ENCODE measurements at regions not wholly inside any gene's neighbourhood (a gene's known extent, or its start where the extent isn't known, plus 50 kb on each side); places are given as distances from the start of the nearest gene placed in this dataset.
"Not testable (repeated sequence)": the region's sequence is repeated elsewhere in the genome, so short reads cannot be mapped to it uniquely, and the experiment has no call there.

DNA sequence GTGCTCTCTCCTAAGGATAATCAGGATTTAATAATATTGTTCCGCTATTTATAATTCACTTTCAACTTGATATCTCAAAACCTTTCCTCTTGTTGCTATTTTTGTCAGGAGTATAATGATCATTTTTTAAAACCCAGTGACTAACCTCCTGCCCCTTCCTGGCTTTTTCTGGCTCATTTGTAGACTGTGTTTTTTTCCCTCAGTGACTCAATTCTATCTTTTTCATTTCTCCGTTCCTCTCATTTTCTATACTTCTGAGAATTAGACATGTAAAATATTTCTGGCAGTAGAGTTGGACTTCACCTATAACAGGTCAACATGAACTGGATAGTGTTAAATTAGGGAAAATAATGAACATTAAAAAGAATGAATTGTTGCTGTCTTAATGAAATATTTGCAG is 490.7 kb downstream of the EDEM1 start:
- DNase-seq (ENCODE audit: low read depth in 1 of 2, low spot score in 1 of 2), result no peak

DNA sequence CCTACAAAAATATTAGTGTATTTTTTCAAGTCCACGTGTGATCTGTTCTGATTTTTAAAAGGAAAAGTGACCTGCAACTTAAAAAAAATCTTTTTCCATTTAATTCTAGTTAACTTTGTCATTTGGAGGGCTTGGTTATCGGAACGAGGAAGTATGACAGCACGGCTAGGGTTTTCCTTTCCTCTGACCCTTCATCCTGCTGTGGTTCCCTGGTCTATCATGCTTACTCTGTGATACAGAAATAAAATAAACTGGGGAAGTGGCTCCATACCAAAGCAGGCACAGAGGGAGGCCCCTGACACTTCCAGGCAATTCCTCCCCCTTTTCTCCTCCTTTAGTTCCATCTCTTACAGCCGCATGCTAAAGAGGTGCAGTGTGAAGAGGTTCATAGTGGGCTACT is 491.3 kb downstream of the EDEM1 start:
- DNase-seq (ENCODE audit: low read depth in 1 of 2, low spot score in 1 of 2), result no peak

DNA sequence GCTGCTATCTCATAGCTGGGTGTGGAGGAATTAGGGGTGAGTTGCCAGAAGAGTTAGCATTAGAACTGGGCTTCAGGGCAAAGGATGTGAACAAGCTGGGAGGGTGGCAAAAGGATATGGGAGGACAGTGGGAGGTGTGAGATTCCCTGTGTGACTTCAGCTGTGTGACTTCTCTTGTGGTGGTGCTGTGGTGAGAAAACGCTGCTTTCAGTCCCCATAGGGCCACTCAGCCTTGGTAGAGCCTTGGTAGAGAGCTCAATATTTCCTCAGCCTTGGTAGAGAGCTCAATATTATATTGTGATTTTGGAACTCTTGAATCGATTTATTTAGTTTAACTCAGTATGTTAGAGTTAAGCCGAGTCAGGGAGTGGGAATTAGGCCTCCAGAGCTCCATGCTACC is 499.7 kb downstream of the EDEM1 start:
- no peak for DNase-seq (ENCODE audit: low read depth in 1 of 2, low spot score in 1 of 2)

DNA sequence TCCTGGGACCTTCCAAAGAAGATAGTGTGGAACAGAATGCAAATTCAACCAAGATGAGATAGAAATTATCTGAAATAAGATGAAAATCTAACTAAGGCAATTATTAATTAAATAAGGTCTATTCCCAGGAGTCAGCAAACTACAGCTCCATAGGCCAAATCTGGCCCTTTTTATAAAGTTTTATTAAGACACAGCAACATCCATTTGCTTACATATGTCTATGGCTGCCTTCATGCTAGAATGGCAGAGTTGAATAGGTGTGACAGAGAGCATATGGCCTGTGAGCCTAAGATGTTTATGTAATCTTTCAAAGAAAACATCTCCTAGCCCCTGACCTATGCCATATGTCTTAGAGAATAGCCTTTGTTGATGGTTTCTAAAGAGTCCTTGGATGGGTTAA is 503.0 kb downstream of the EDEM1 start:
- no peak for DNase-seq (ENCODE audit: low read depth in 1 of 2, low spot score in 1 of 2)

DNA sequence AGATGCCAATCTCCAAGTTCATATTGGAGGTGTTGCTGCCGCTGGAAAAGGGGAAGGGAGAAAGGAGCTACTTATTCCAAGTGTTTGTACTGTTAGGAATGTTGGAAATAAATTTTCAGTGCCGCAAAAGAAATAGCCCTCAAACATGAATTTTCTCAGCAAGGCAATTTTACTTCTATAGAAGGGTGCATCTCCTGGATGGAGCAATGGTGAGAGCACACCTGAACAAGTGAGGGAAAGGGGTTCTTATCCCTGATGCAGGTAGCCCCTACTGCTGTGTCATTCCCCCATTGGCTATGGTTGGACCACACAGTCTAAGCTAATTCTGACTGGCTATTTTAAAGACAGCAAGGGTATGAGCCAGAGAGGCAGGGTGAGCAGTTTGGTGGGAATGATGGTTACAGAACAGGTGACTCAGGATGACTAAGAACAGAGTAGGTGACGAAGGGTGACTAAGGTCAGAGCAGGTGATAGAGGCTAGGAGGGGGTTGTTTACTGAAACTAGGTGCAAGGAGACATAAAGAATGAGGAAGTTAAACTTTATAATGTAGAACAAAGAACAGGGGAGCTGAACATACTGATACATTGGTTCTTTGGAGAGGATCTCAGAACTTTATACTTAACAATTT is 503.5 kb downstream of the EDEM1 start:
- DNase-seq (ENCODE audit: low read depth in 1 of 2, low spot score in 1 of 2), result no peak

DNA sequence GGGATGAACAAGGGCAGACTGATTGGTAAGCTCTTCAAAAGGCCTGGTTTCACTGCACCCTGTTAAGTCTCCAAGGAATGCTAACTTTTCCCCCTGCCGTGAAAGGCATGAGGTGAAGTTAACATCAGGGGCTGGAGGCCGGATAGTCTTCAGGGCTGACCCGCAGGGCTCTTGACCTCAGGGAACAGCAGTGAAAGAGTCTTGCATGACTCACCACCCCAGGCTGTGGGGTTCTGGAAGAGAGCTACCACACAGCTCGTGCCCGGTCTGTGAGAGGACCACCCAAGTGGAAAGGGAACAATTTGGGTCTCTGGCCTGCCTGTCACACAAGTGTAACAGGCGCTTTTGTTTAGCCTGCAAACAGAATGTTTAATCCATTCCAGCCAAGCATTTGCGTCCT is 504.9 kb downstream of the EDEM1 start:
- no peak for DNase-seq (ENCODE audit: low read depth in 1 of 2, low spot score in 1 of 2)

DNA sequence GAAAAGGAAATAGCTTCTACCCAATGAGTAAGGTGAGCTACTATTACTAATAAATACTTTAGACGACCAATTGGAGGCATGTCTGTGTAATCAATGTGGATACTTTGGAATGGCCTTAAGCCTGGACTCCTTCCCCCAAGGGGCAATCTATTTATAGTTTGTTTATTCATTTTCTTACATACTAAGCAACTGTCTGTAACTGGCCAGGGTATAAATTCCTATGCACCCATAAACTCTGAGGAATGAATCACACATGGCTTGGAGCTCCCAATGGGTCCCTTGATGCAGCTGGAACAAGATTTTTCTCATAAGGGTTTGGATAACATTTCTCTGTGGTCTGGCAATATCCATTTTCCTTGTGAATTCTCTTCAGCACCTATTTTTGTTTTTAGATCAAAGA is 506.8 kb downstream of the EDEM1 start:
- no peak for DNase-seq (ENCODE audit: low read depth in 1 of 2, low spot score in 1 of 2)

DNA sequence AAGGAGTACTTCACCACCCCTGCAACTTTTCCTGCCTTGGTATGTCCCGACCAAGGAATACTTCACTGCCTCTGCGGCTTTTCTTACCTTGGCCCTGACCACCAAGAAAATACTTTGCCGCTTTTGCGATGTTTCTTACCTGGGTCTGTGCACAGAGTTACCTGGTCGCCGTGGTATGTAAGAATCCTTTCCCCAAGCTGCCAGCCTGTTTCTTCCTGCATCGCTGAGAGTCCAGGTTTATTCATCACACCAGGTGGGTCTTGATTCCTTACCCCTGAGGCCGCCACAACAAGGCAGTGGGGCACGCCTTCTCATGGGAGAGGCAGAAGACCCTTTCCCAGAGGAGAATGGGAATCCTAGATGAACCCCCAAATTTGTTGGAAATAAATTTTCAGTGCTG is 511.3 kb downstream of the EDEM1 start:
- DNase-seq (ENCODE audit: low read depth in 1 of 2, low spot score in 1 of 2), result no peak

DNA sequence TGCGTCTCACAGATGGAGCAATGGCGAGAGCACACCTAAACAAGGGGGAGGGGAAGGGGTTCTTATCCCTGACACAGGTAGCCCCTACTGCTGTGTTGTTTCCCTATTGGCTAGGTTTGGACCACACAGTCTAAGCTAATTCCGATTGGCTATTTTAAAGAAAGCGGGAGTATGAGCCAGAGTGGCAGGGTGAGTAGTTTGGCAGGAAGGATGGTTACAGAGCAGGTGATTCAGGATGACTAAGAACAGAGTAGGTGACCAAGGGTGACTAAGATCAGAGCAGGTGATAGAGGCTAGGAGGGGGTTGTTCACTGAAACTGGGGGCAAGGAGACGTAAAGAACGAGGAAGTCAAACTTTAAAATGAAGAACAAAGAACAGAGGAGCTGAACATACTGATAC is 511.8 kb downstream of the EDEM1 start:
- DNase-seq (ENCODE audit: low read depth in 1 of 2, low spot score in 1 of 2), result no peak

DNA sequence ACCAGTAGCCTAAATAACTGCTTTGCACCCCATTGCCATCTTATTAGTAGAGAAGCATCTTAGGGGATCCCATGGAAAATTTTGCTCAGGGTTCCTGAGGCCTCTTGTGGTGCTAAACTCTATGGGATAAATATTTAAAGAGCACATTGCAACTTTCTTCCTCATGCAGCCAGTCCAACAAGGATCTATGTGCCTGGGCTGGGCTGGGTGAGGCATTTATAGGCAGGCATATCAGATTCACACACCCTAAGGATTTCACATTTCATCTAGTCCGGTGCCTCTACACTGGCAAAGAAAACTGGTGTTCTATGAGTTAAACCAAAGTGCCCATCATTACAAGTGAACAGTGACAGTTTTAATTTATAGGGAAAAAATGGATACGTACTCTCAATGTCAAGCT is 512.3 kb downstream of the EDEM1 start:
- no peak for DNase-seq (ENCODE audit: low read depth in 1 of 2, low spot score in 1 of 2)

DNA sequence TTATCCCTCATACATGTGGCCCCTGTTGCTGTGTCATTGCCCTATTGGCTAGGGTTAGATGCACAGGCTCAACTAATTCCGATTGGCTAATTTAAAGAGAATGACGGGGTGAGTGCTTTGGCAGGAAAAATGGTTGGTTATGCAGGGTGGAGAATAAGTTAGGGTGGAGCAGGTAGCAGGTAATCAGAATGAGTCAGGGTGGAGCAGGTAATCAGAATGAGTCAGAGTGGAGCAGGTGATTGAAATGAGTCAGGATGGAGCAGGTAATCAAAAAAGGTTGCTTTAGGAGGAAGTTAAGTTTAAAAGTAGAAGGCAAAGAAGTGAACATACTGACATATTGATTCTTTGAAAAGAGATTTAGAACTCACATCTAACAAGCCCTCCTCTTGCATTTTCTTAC is 513.5 kb downstream of the EDEM1 start:
- not testable (repeated sequence) for DNase-seq (ENCODE audit: low read depth in 1 of 2, low spot score in 1 of 2)

DNA sequence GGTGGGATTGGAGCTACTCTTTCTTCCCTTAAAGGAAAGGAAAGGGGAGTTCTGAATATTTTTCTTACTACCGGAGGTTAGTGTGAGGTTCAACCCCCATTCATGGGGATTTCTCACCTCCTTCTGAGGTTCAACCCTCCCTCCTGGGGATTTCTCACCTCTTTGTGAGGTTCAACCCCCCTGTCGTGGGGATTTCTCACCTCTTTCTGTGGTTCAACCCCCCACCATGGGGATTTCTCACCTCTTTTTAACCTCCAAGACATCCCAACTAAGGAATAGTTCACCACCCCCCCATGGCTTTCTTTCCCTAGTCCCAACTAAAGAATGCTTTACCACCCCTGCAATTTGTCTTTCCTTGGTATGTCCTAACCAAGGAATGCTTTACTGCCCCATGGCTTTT is 520.3 kb downstream of the EDEM1 start:
- DNase-seq (ENCODE audit: low read depth in 1 of 2, low spot score in 1 of 2), result no peak

DNA sequence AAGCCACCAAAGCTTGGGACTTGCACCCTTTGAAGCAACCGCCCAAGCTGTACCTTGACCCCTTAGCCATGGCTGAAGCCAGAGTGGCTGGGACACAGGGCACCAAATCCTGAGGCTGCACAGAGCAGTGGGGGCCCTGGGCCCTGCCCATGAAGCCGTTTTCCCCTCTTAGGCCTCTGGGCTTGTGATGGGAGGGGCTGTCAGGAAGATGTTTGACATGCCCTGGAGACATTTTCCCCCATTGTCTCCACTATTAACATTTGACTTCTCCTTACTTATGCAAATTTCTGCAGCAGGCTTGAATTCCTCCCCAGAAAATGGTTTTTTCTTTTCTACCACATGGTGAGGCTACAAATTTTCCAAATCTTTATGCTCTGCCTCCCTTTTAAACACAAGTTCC is 522.2 kb downstream of the EDEM1 start:
- DNase-seq (ENCODE audit: low read depth in 1 of 2, low spot score in 1 of 2), result no peak

DNA sequence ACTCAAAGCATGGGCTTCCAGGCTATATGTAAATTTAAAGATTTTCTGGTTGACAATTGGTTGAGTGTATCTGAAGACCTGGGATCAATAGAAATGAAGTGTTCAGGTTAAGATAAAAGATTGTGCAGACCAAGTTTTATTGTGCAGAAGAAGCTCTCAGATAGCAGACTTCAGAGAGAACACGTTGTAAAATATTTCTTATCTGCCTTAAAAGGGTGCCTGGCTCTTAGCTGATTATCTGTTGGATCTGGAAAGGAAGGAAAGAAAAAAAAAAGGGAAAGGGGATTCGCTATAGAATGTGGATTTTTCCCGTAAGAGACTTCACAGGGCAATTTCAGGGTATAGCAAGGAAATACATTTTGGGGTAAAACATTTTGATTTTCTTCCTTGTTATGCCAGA is 523.2 kb downstream of the EDEM1 start:
- DNase-seq (ENCODE audit: low read depth in 1 of 2, low spot score in 1 of 2), result no peak

DNA sequence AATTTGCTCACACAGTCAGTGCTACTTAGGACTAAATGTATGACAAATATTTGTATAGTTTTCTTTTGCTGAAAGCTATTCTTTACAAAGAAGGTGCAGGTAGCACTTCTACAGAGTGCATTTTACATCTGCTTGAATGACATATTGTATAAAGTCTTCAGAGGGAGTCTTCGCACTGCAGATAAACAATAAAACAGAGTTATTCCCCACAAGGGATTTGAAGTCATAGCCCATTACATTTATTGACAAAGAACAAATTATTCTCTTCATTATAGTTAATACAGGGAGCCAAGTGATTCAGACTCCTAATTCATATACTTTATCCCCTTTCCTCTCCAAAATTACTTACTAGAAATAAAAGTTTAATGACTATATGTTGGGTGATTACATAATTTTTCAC is 529.7 kb downstream of the EDEM1 start:
- DNase-seq (ENCODE audit: low read depth in 1 of 2, low spot score in 1 of 2), result no peak

DNA sequence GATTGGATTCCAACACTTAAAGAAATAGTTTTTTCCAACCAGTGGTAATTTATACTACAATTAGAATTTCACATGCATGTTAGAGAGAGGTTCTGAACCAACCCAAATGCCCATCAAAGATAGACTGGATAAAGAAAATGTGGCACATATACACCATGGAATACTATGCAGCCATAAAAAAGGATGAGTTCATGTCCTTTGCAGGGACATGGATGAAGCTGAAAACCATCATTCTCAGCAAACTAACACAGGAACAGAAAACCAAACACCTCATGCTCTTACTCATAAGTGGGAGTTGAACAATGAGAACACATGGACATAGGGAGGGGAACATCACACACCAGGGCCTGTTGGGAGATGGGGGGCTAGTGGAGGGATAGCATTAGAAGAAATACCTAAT is 532.2 kb downstream of the EDEM1 start:
- DNase-seq (ENCODE audit: low read depth in 1 of 2, low spot score in 1 of 2), result not testable (repeated sequence)

DNA sequence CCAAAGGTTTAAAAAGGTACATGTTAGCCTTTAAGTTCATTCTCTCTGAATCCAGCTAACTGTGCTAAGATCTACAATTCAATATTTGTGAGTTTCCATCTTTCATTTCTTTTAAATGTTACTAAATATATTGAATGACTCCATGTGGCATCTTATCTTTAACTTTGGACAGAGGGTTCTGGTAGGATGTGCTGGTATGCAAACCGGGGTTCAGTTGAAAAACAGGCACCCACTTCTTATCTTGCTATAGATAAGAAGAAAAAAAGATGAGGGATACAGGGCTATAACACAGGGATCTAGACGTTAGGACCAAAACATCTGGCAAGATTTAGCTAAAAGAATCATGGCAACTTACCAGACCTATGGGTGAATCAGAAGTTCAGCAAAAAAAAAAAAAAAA is 538.3 kb downstream of the EDEM1 start:
- no peak for DNase-seq (ENCODE audit: low read depth in 1 of 2, low spot score in 1 of 2)

DNA sequence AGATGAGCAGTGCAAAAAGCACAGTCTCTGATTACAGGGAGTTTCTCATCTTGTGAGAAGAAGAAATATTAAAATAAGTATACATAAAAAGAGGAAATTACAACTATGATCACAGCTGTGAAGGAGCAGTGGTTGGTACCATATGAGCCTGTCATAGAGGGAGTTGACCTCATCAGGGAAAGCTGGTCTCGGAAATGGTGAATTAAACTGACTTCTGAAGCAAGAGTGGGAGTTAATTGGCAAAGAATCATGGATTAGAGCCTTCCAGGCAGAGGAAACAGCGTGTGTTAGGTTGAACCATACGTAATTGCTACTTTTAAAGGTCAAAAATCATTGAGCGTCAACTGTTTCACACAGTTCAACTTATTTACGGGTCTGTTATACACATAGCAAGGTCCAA is 539.1 kb downstream of the EDEM1 start:
- no peak for DNase-seq (ENCODE audit: low read depth in 1 of 2, low spot score in 1 of 2)

DNA sequence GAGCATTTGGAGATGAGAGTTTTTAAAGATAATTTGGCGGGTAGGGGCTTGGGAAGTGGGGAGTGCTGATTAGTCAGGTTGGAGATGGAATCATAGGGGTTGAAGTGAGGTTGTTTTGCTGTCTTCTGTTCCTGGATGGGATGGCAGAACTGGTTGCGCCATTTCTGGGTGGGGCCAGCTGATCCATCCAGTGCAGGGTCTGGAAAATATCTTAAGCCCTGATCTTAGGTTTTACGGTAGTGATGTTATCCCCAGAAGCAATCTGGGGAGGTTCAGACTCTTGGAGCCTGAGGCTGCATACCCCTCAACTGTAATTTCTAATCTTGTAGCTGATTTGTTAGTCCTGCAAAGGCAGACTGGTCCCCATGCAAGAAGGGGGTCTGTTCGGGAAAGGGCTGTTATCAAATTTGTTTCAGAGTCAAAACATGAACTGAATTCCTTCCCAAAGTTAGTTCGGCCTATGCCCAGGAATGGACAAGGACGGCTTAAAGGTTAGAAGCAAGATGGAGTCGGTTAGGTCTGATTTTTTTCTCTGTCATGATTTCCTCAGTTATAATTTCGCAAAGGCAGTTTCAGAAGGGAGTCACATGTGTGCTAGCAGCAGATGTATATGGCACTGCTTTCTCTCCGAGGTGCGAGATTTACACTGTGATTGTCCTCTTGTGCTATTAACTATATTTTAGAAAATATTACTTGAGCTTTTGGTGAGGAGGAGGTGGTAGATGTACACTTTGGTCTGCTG is 540.4 kb downstream of the EDEM1 start:
- no peak for DNase-seq (ENCODE audit: low read depth in 1 of 2, low spot score in 1 of 2)

DNA sequence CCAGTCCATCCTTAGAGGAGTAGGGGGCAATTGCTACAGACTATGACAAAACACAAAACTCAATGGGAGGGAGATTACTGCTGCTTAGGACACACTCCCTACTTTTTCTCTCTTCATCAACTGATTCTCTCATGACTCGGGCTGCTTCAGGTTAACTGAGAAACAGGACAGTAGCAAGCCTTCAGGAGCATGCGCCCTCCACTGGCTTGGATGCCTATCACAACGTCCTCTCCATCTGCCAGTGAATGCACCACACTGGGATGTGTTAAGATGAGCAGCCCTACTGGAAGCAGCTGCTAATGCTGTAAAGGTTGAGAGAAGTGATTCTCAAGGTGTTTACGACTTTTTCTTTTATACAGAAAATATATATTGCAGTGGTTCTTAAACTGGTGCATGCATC is 542.3 kb downstream of the EDEM1 start:
- no peak for DNase-seq (ENCODE audit: low read depth in 1 of 2, low spot score in 1 of 2)

DNA sequence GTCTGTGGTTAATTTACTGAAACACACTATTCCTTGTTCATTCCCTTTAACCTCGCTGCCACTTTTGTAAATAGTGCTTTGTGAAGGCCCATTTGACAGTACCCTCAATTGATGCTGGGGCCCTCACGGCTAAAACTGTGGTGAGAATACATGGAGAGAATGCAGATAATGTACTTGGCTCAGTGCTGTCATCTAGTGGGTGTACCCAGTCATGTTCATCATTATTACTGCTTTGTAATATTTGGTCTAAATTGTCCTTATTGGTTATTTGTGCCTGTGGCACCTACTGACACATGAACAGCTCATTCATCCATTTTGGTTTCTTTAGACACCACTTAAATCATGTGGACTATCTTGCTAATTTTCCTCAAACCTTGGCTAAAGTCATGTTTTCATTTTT is 543.6 kb downstream of the EDEM1 start:
- no peak for DNase-seq (ENCODE audit: low read depth in 1 of 2, low spot score in 1 of 2)

DNA sequence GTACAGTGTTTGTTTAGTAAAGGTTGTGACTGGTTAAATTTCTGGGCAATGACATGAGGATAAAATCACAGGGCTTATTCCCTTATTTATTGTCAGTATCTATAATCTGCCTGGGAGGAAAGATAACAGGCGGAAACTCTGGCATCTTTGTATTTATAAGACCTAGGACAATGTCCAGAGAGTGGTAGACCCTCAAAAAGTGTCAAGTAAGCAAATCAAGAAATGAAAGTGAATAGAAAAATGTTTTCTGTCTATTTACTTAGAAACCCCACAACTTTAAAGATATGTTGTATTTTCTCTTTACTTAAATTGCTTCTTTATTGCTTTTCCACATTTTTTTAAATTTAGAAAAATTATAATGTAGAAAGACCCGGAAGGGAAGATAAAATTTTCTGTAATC is 544.6 kb downstream of the EDEM1 start:
- DNase-seq (ENCODE audit: low read depth in 1 of 2, low spot score in 1 of 2), result no peak

DNA sequence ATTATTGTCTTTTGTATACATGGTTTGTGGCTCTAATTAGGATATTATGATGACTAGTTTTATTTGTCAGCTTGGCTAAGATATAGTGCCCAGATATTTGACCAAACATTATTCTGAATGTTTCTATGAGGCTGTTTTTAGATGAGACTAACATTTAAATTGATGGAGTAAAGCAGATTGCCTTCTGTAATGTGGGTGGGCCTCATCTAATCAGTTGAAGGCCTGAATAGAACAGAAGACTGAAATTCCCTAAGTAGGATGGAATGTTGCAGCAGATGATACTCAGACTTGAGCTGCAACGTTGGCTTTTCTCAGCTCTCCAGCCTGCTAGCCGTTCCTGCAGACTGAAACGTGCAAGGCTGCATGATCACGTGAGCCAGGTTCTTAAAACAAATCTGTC is 546.5 kb downstream of the EDEM1 start:
- no peak for DNase-seq (ENCODE audit: low read depth in 1 of 2, low spot score in 1 of 2)

All from activated T-helper 1 cell treated with anti-CD3 and anti-CD28 coated beads, Interleukin-2, amount 50 U/mL, for 16 hours (primary cell).